GM12878 (cell line): ENCODE measurements at regions not wholly inside any gene's neighbourhood (a gene's known extent, or its start where the extent isn't known, plus 50 kb on each side); places are given as distances from the start of the nearest gene placed in this dataset.

Experiments used
- ATAC-seq: fragments of 200-7000 bp; cut with Tn5 transposase; 3 replicates; pipeline ENCODE4 v1.9.1; 2020; ENCODE audit warnings: mild to moderate bottlenecking, moderate library complexity
- BruUV-seq: library from RNA; stranded (reverse); fragments of 400-500 nt; replicated peaks from 2 replicates; lab custom pipeline; 2021; lab: Mats Ljungman, UMichigan
- CTCF ChIA-PET: fragments of 300-600 bp; sonication (Branson Sonifier 250); formaldehyde crosslinking; extraction: SDS; loops from one replicate; lab custom pipeline; 2021; ENCODE audit warnings: inconsistent platforms; lab: Yijun Ruan, JAX
- POLR2A ChIA-PET: fragments of 350-600 bp; formaldehyde crosslinking; extraction: SDS; loops from one replicate; lab custom pipeline; 2021; ENCODE audit warnings: inconsistent platforms; lab: Charles Lee
- RAD21 ChIA-PET: fragments of 300-600 bp; sonication (Branson Sonifier 250); formaldehyde crosslinking; loops from one replicate; lab custom pipeline; 2023; ENCODE audit warnings: antibody characterized with exemption; ENCODE audit not compliant: unreplicated experiment; lab: Charles Lee
- SMC1A ChIA-PET: fragments of 300-600 bp; sonication (Branson Sonifier 250); formaldehyde crosslinking; loops from one replicate; lab custom pipeline; 2023; ENCODE audit not compliant: unreplicated experiment, uncharacterized antibody; lab: Charles Lee
- DNase-seq: peaks from one replicate; pipeline ENCODE4 v3.0.0-alpha.2; 2011; ENCODE audit warnings: low read depth, low spot score
- FAIRE-seq: peaks from 3 replicates; lab custom pipeline; 2011; peaks lifted over from hg19 to GRCh38; lab: Jason Lieb, UNC
- H2AFZ ChIP-seq: 2 replicates; pipeline ENCODE4 v1.6.0; 2011; ENCODE audit warnings: low read depth, low read length, control low read depth; ENCODE audit not compliant: control insufficient read depth
- H3K27ac ChIP-seq: 2 replicates; pipeline ENCODE4 v1.5.1; 2011; ENCODE audit warnings: control low read depth; ENCODE audit not compliant: control insufficient read depth, insufficient read depth
- H3K27me3 ChIP-seq, 2 experiments: replicated peaks in 1 of 2; 2 replicates each; pipeline versions ENCODE4 v1.6.0 to v1.6.1; 2011; ENCODE audit warnings: low read length in 1 of 2; ENCODE audit not compliant: control insufficient read depth in 2 of 2, insufficient read depth in 2 of 2
- H3K36me3 ChIP-seq, 2 experiments: 2 replicates each; pipeline ENCODE4 v1.5.1; 2011; ENCODE audit warnings: low read length in 1 of 2; ENCODE audit not compliant: control insufficient read depth in 2 of 2, insufficient read depth in 2 of 2
- H3K4me1 ChIP-seq: 2 replicates; pipeline ENCODE4 v1.6.1; 2011; ENCODE audit warnings: mild to moderate bottlenecking, low read length, moderate library complexity, mixed read lengths; ENCODE audit not compliant: control insufficient read depth, insufficient read depth
- H3K4me2 ChIP-seq: 2 replicates; pipeline ENCODE4 v1.6.0; 2011; ENCODE audit warnings: control low read depth; ENCODE audit not compliant: control insufficient read depth, insufficient read depth
- H3K4me3 ChIP-seq: fragments of 200-600 bp; sonication (generic); 2 replicates; pipeline ENCODE4 v1.5.1; 2016
- H3K79me2 ChIP-seq: 2 replicates; pipeline ENCODE4 v1.6.0; 2011; ENCODE audit warnings: low read length; ENCODE audit not compliant: control insufficient read depth, insufficient read depth
- H3K9ac ChIP-seq: 2 replicates; pipeline ENCODE4 v1.8.0; 2011; ENCODE audit warnings: low read length, control low read depth, mixed read lengths; ENCODE audit not compliant: control insufficient read depth, insufficient read depth
- H3K9me3 ChIP-seq: replicated peaks from 3 replicates; pipeline ENCODE4 v1.5.1; 2011; ENCODE audit warnings: mild to moderate bottlenecking, low read length; ENCODE audit not compliant: control insufficient read depth, insufficient read depth
- H4K20me1 ChIP-seq: 2 replicates; pipeline ENCODE4 v1.6.0; 2011; ENCODE audit not compliant: control insufficient read depth, insufficient read depth
- BCL3 ChIP-seq: IDR thresholded peaks from 2 replicates; pipeline ENCODE4 v1.6.1; 2011; ENCODE audit warnings: borderline replicate concordance, low read depth, mild to moderate bottlenecking, moderate library complexity, low read length; ENCODE audit not compliant: insufficient read depth, poor library complexity, severe bottlenecking
- CBFB ChIP-seq: IDR thresholded peaks from 2 replicates; pipeline ENCODE4 v1.6.1; 2016; ENCODE audit warnings: antibody characterized with exemption, low read depth
- CREM ChIP-seq: IDR thresholded peaks from 2 replicates; pipeline ENCODE4 v1.6.1; 2014; ENCODE audit warnings: antibody characterized with exemption, low read depth
- EED ChIP-seq: sonication (generic); IDR thresholded peaks from 2 replicates; pipeline ENCODE4 v1.6.1; 2016; ENCODE audit warnings: antibody characterized with exemption, low read depth
- HDAC6 ChIP-seq: fragments of 200-600 bp; sonication (generic); IDR thresholded peaks from one replicate; pipeline ENCODE4 v1.8.0; 2017; ENCODE audit warnings: antibody characterized with exemption; ENCODE audit not compliant: unreplicated experiment
- HDGF ChIP-seq: fragments of 450-650 bp; IDR thresholded peaks from 2 replicates; pipeline ENCODE4 v1.6.1; 2016; ENCODE audit warnings: antibody characterized with exemption
- IRF5 ChIP-seq: fragments of 450-650 bp; IDR thresholded peaks from 2 replicates; pipeline ENCODE4 v1.6.1; 2017; ENCODE audit warnings: borderline replicate concordance
- KDM1A ChIP-seq: fragments of 200-600 bp; sonication (generic); IDR thresholded peaks from 2 replicates; pipeline ENCODE4 v1.6.1; 2016; ENCODE audit warnings: borderline replicate concordance
- MLLT1 ChIP-seq: fragments of 450-650 bp; IDR thresholded peaks from 2 replicates; pipeline ENCODE4 v1.6.1; 2016; ENCODE audit warnings: mild to moderate bottlenecking
- NFIC ChIP-seq: IDR thresholded peaks from 2 replicates; pipeline ENCODE4 v1.6.1; 2012; ENCODE audit warnings: low read depth, mild to moderate bottlenecking, inconsistent platforms, low read length, moderate library complexity
- NFYB ChIP-seq: IDR thresholded peaks from 2 replicates; pipeline ENCODE4 v1.6.1; 2011; ENCODE audit warnings: low read depth, mild to moderate bottlenecking, low read length, improper control_type of control experiment, moderate library complexity; ENCODE audit not compliant: insufficient read depth
- RELA ChIP-seq: fragments of 450-650 bp; IDR thresholded peaks from 2 replicates; pipeline ENCODE4 v1.8.0; 2014; ENCODE audit warnings: borderline replicate concordance; ENCODE audit not compliant: partially characterized antibody
- SREBF2 ChIP-seq: IDR thresholded peaks from 2 replicates; pipeline ENCODE4 v1.6.1; 2012; ENCODE audit warnings: mild to moderate bottlenecking, low read length
- TCF12 ChIP-seq: IDR thresholded peaks from 2 replicates; pipeline ENCODE4 v1.6.1; 2011; ENCODE audit warnings: low read depth, mild to moderate bottlenecking, low read length
- ZNF217 ChIP-seq: fragments of 450-650 bp; IDR thresholded peaks from 2 replicates; pipeline ENCODE4 v1.6.1; 2017; ENCODE audit warnings: antibody characterized with exemption, mild to moderate bottlenecking
- WGBS: methylation state at CpG from one replicate; pipeline ENCODE4 v1.1.6; 2016; ENCODE audit warnings: low lambda C conversion rate; ENCODE audit not compliant: insufficient replicate concordance, insufficient coverage; ENCODE audit errors: missing lambda C conversion rate; 5-methylcytosine and 5-hydroxymethylcytosine counted together
- in situ Hi-C: fragments of 300-500 bp; cut with MboI; formaldehyde crosslinking; loops from 9 replicates; pipeline ENCODE4 v1.14.3; 2018; ENCODE audit warnings: mixed read lengths
- intact Hi-C: fragments of 100-400 bp; cut with micrococcal nuclease; formaldehyde crosslinking; loops from one replicate; pipeline ENCODE4 v1.14.2; 2022; ENCODE audit not compliant: unreplicated experiment

- H4K20me1 ChIP-seq: no peaks in the 10 kb centered on the region
- no peak overlapping the region for H2AFZ ChIP-seq
- CTCF ChIA-PET: no interaction called here
- FAIRE-seq: no peak
- RAD21 ChIA-PET: no interaction called here
- no peak overlapping the region for H3K27ac ChIP-seq
- BruUV-seq: no TSS peak
- in situ Hi-C loops: no loop called here
- no peaks in the 10 kb centered on the region for H3K27me3 ChIP-seq
- H3K79me2 ChIP-seq: no peaks in the 10 kb centered on the region
- DNase-seq: no peak
- WGBS: 0% methylated on average over 1 of the region's 1 CpG
- TF ChIP-seq IRF5 (no peak), CREM (no peak), HDAC6 (no peak), HDGF (no peak), NFIC (no peak), RELA (no peak), EED (no peak), SREBF2 (no peak), MLLT1 (no peak), CBFB (no peak), NFYB (no peak), ZNF217 (no peak), KDM1A (no peak), BCL3 (no peak), TCF12 (no peak)
- TF ChIP-seq, all 136 proteins: peak for 0
- Histone ChIP-seq H3K9ac (no peak overlapping the region), H3K4me2 (no peak overlapping the region), H3K4me1 (no peaks in the 10 kb centered on the region), H3K9me3 (no peaks in the 10 kb centered on the region), H3K4me3 (no peak overlapping the region), H3K36me3 (no peaks in the 10 kb centered on the region)
- ChIA-PET SMC1A (no interaction called here), POLR2A (no interaction called here)
- intact Hi-C loops: no loop called here
- no peak for ATAC-seq
Observed at GRCh38 chr16:5396880-5397279, 299.3 kb upstream of the EEF2KMT start.
